Testis (tissue), 2 donors: ENCODE measurements at regions not wholly inside any gene's neighbourhood (a gene's known extent, or its start where the extent isn't known, plus 50 kb on each side); places are given as distances from the start of the nearest gene placed in this dataset.
"Not testable (repeated sequence)": the region's sequence is repeated elsewhere in the genome, so short reads cannot be mapped to it uniquely, and the experiment has no call there.

ENCODE experiments used
- DNase-seq: peaks from one replicate; pipeline ENCODE4 v3.0.0-alpha.2; 2019
- H3K27ac ChIP-seq, 2 donors: fragments of 200-600 bp; sonication (generic); one replicate each; pipeline ENCODE4 v1.5.1; 2019
- H3K27me3 ChIP-seq: fragments of 200-600 bp; sonication (generic); one replicate; pipeline ENCODE4 v1.5.1; 2019
- H3K36me3 ChIP-seq: fragments of 200-600 bp; sonication (generic); one replicate; pipeline ENCODE4 v1.5.1; 2017; ENCODE audit warnings: low read depth; ENCODE audit errors: missing control alignments
- H3K4me1 ChIP-seq: fragments of 200-600 bp; sonication (generic); one replicate; pipeline ENCODE4 v1.5.1; 2019
- H3K4me3 ChIP-seq, 2 donors: fragments of 200-600 bp; sonication (generic); one replicate each; pipeline ENCODE4 v1.5.1; 2017 to 2019
- H3K9me3 ChIP-seq: fragments of 200-600 bp; sonication (generic); one replicate; pipeline ENCODE4 v1.5.1; 2017
- CTCF ChIP-seq, 3 experiments: fragments of 450-650 bp in 2 of 3; fragments of 200-600 bp in 1 of 3; sonication (generic) in 1 of 3; IDR thresholded peaks; one replicate each; pipeline ENCODE4 v1.5.1; 2016 to 2019; ENCODE audit warnings: antibody characterized with exemption in 3 of 3, mild to moderate bottlenecking in 2 of 3, moderate library complexity in 1 of 3
- POLR2A ChIP-seq: fragments of 450-650 bp; IDR thresholded peaks from one replicate; pipeline ENCODE4 v1.6.1; 2017; ENCODE audit warnings: antibody characterized with exemption, mild to moderate bottlenecking, moderate library complexity
- WGBS, 2 donors: methylation state at CpG; one replicate each; pipeline ENCODE4 v1.1.5; 2018; 5-methylcytosine and 5-hydroxymethylcytosine counted together
- intact Hi-C: fragments of 100-400 bp; cut with DNase I; formaldehyde crosslinking; loops from one replicate; pipeline ENCODE4 v1.15.1; 2023; ENCODE audit warnings: low total_unique reads

DNA sequence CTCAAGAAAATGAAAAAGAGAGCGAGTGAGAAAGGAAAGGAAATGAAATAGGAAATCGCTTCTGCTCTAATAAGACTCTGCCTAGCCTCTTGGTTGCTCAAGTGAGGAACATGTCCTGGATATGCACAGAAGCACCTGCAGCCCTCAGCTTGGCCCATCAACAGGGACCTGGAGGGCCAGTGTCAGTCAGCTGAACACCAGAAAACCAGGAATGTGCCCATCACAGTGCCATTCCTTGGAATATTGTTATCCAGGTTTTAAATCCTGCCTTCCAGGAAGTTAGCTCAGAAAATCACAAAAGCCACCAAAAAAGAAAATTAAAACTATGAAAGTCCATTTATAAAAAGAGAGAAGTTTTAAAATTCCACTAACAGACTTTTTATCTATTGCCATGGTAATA lies 173.4 kb upstream of the TPM1 start:
- 88 to 95% methylated on average over 2 of the region's 2 CpGs for WGBS, 2 donors
- no peak overlapping the region for H3K27ac ChIP-seq
- TF ChIP-seq POLR2A, result no peak
- TF ChIP-seq CTCF (IDR thresholded peaks at IDR 0.05), result no peak
- no peaks in the 10 kb centered on the region for H3K9me3 ChIP-seq
- H3K4me1 ChIP-seq, result no peaks in the 10 kb centered on the region
- intact Hi-C loops, result no loop called here
- no peak overlapping the region for H3K4me3 ChIP-seq
- H3K27me3 ChIP-seq, result no peaks in the 10 kb centered on the region
- DNase-seq, result no peak
- no peaks in the 10 kb centered on the region for H3K36me3 ChIP-seq

GRCh38 chr15:62870216-62870615 lies 172.3 kb upstream of the TPM1 start:
- TF ChIP-seq POLR2A (no peak), CTCF (IDR thresholded peaks at IDR 0.05) (no peak)
- Histone ChIP-seq H3K4me3 (no peak overlapping the region), H3K9me3 (no peaks in the 10 kb centered on the region), H3K4me1 (no peaks in the 10 kb centered on the region), H3K27me3 (no peaks in the 10 kb centered on the region), H3K27ac (no peak overlapping the region), H3K36me3 (no peaks in the 10 kb centered on the region)
- no peak for DNase-seq
- WGBS, 2 donors, result 93 to 96% methylated on average over 2 of the region's 2 CpGs
- intact Hi-C loops, result no loop called here

DNA sequence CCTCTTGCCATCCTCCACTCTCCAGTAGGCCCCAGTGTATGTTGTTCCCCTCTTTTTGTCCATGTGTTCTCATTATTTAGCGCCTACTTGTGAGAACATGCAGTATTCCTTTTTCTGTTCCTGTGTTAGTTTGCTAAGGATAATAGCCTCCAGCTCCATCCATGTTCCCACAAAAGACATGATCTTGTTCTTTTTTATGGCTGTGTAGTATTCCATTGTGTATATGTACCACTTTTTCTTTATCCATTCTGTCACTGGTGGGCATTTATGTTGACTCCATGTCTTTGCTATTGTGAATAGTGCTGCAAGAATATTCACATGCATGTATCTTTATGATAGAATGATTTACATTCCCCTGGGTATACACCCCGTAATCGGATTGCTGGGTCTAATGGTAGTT lies 171.8 kb upstream of the TPM1 start:
- DNase-seq, H3K9me3 ChIP-seq, H3K27me3 ChIP-seq, H3K4me3 ChIP-seq, H3K4me1 ChIP-seq, H3K36me3 ChIP-seq, intact Hi-C loops, H3K27ac ChIP-seq: not testable (repeated sequence)
- 79 to 82% methylated on average over 3 of the region's 3 CpGs for WGBS, 2 donors

GRCh38 chr15:62873203-62873602 lies 169.3 kb upstream of the TPM1 start:
- no peaks in the 10 kb centered on the region for H3K9me3 ChIP-seq
- intact Hi-C loops, result no loop called here
- no peaks in the 10 kb centered on the region for H3K27me3 ChIP-seq
- no peak overlapping the region for H3K4me3 ChIP-seq
- H3K36me3 ChIP-seq, result no peaks in the 10 kb centered on the region
- no peak for DNase-seq
- no peak overlapping the region for H3K27ac ChIP-seq
- TF ChIP-seq POLR2A (no peak), CTCF (IDR thresholded peaks at IDR 0.05) (no peak)
- no peaks in the 10 kb centered on the region for H3K4me1 ChIP-seq
- 81 to 94% methylated on average over 5 of the region's 5 CpGs for WGBS, 2 donors

- H3K36me3 ChIP-seq, result no peaks in the 10 kb centered on the region
- no peak for DNase-seq
- no peak overlapping the region for H3K27ac ChIP-seq
- no peak overlapping the region for H3K4me3 ChIP-seq
- TF ChIP-seq CTCF (IDR thresholded peaks at IDR 0.05) (no peak), POLR2A (no peak)
- intact Hi-C loops, result no loop called here
- no peaks in the 10 kb centered on the region for H3K27me3 ChIP-seq
- no peaks in the 10 kb centered on the region for H3K9me3 ChIP-seq
- WGBS, 2 donors, result 90 to 96% methylated on average over 3 of the region's 3 CpGs
- H3K4me1 ChIP-seq, result no peaks in the 10 kb centered on the region
Measured at GRCh38 chr15:62874064-62874463, 168.5 kb upstream of the TPM1 start.
